K562 (cell line): ENCODE measurements at regions not wholly inside any gene's neighbourhood (a gene's known extent, or its start where the extent isn't known, plus 50 kb on each side); places are given as distances from the start of the nearest gene placed in this dataset.

Experiments
- BHLHE40 ChIP-seq: IDR thresholded peaks from 2 replicates; pipeline ENCODE4 v1.6.1; 2011; ENCODE audit warnings: low read length, improper control_type of control experiment
- HDAC2 ChIP-seq: fragments of 450-650 bp; IDR thresholded peaks from 2 replicates; pipeline ENCODE4 v1.6.1; 2016; ENCODE audit warnings: mild to moderate bottlenecking
- HDGF ChIP-seq: fragments of 450-650 bp; IDR thresholded peaks from 2 replicates; pipeline ENCODE4 v1.6.1; 2016
- JUND ChIP-seq, 2 experiments: IDR thresholded peaks; 2 replicates in 1 of 2; 3 replicates in 1 of 2; pipeline ENCODE4 v1.6.1; 2011; ENCODE audit warnings: borderline replicate concordance in 2 of 2, low read depth in 2 of 2, low read length in 2 of 2, improper control_type of control experiment in 1 of 2, missing biosample characterization in 1 of 2, missing genetic modification characterization in 1 of 2, missing genetic modification reagents in 1 of 2
- PHF20 ChIP-seq: fragments of 450-650 bp; IDR thresholded peaks from 2 replicates; pipeline ENCODE4 v1.6.1; 2018; ENCODE audit not compliant: partially characterized antibody
- POLR2A ChIP-seq: fragments of 450-650 bp; conservative IDR thresholded peaks from 2 replicates; pipeline ENCODE4 v1.6.1; 2016
- STAG1 ChIP-seq: sonication (generic); formaldehyde crosslinking; IDR thresholded peaks from 2 replicates; pipeline ENCODE4 v1.5.0; 2020; ENCODE audit warnings: missing genetic modification reagents, borderline replicate concordance
- ZBTB7A ChIP-seq: IDR thresholded peaks from 2 replicates; pipeline ENCODE4 v1.6.1; 2011; ENCODE audit warnings: low read depth, mild to moderate bottlenecking, low read length, moderate library complexity, borderline replicate concordance; ENCODE audit not compliant: control insufficient read depth
- ZNF239 ChIP-seq: fragments of 250-450 bp; sonication (Bioruptor Pico); IDR thresholded peaks from 2 replicates; pipeline ENCODE4 v1.4.0; 2020; ENCODE audit warnings: mild to moderate bottlenecking
- TF ChIP-seq, protein P1 (sequence below), 3 experiments: IDR thresholded peaks in 2 of 3; conservative IDR thresholded peaks in 1 of 3; 2 replicates each; pipeline ENCODE4 v1.5.1; 2011 to 2012; ENCODE audit warnings: low read length in 3 of 3, mild to moderate bottlenecking in 3 of 3, control low read depth in 2 of 3, improper control_type of control experiment in 1 of 3, inconsistent platforms in 1 of 3, low read depth in 1 of 3, mixed read lengths in 1 of 3, moderate library complexity in 1 of 3; ENCODE audit not compliant: insufficient read depth in 2 of 3

GRCh38 chr9:89720696-89721175, 115.9 kb downstream of the GADD45G start:
- TF ChIP-seq, protein P1, sequence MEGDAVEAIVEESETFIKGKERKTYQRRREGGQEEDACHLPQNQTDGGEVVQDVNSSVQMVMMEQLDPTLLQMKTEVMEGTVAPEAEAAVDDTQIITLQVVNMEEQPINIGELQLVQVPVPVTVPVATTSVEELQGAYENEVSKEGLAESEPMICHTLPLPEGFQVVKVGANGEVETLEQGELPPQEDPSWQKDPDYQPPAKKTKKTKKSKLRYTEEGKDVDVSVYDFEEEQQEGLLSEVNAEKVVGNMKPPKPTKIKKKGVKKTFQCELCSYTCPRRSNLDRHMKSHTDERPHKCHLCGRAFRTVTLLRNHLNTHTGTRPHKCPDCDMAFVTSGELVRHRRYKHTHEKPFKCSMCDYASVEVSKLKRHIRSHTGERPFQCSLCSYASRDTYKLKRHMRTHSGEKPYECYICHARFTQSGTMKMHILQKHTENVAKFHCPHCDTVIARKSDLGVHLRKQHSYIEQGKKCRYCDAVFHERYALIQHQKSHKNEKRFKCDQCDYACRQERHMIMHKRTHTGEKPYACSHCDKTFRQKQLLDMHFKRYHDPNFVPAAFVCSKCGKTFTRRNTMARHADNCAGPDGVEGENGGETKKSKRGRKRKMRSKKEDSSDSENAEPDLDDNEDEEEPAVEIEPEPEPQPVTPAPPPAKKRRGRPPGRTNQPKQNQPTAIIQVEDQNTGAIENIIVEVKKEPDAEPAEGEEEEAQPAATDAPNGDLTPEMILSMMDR (IDR thresholded peaks at IDR 0.05 in 2 of 3, conservative IDR thresholded peaks at IDR 0.05 in 1 of 3; ENCODE audit: insufficient read depth in 2 of 3, low read depth in 1 of 3, low read length in 3 of 3): no peak
- TF ChIP-seq STAG1 (CRISPR knock-in tag): no peak
- no peak for TF ChIP-seq PHF20
- TF ChIP-seq ZBTB7A: no peak
- no peak for TF ChIP-seq ZNF239 (CRISPR knock-in tag)
- TF ChIP-seq HDGF: no peak
- TF ChIP-seq POLR2A: no peak
- TF ChIP-seq BHLHE40: no peak
- TF ChIP-seq JUND (IDR thresholded peaks at IDR 0.05; ENCODE audit: borderline replicate concordance, low read depth, low read length): no peak
- no peak for TF ChIP-seq JUND (tag; IDR thresholded peaks at IDR 0.05; ENCODE audit: borderline replicate concordance, low read depth, low read length)
- no peak for TF ChIP-seq HDAC2
